Parathyroid adenoma (tissue), 2 donors: ENCODE measurements at regions not wholly inside any gene's neighbourhood (a gene's known extent, or its start where the extent isn't known, plus 50 kb on each side); places are given as distances from the start of the nearest gene placed in this dataset.

Experiments
- H2AFZ ChIP-seq: fragments of 300-600 bp; sonication (generic); one replicate; pipeline ENCODE4 v1.7.0; 2017; ENCODE audit warnings: antibody characterized with exemption, mild to moderate bottlenecking
- H3K27ac ChIP-seq: fragments of 300-600 bp; sonication (generic); one replicate; pipeline ENCODE4 v1.7.0; 2017
- H3K27me3 ChIP-seq: fragments of 300-600 bp; sonication (generic); one replicate; pipeline ENCODE4 v1.7.0; 2017; ENCODE audit warnings: low read length; ENCODE audit not compliant: control insufficient read depth, insufficient read depth
- H3K36me3 ChIP-seq: fragments of 300-600 bp; sonication (generic); one replicate; pipeline ENCODE4 v1.7.0; 2017; ENCODE audit warnings: low read length; ENCODE audit not compliant: control insufficient read depth, insufficient read depth
- H3K4me1 ChIP-seq: fragments of 300-600 bp; sonication (generic); one replicate; pipeline ENCODE4 v1.7.0; 2017; ENCODE audit warnings: control low read depth
- H3K4me2 ChIP-seq: fragments of 300-600 bp; sonication (generic); one replicate; pipeline ENCODE4 v1.7.0; 2017; ENCODE audit warnings: low read length
- H3K4me3 ChIP-seq: fragments of 300-600 bp; sonication (generic); one replicate; pipeline ENCODE4 v1.7.0; 2017; ENCODE audit warnings: low read depth, low read length
- H3K79me2 ChIP-seq: fragments of 300-600 bp; sonication (generic); one replicate; pipeline ENCODE4 v1.7.0; 2017; ENCODE audit warnings: control low read depth
- H3K9ac ChIP-seq: fragments of 300-600 bp; sonication (generic); one replicate; pipeline ENCODE4 v1.7.0; 2017; ENCODE audit warnings: mild to moderate bottlenecking
- H3K9me3 ChIP-seq: fragments of 300-600 bp; sonication (generic); one replicate; pipeline ENCODE4 v1.7.0; 2017; ENCODE audit warnings: low read length; ENCODE audit not compliant: control insufficient read depth
- CTCF ChIP-seq: fragments of 300-600 bp; sonication (generic); IDR thresholded peaks from one replicate; pipeline ENCODE4 v1.7.0; 2017; ENCODE audit warnings: antibody characterized with exemption, mild to moderate bottlenecking
- donor health status: primary hyperparathyroidism.

DNA sequence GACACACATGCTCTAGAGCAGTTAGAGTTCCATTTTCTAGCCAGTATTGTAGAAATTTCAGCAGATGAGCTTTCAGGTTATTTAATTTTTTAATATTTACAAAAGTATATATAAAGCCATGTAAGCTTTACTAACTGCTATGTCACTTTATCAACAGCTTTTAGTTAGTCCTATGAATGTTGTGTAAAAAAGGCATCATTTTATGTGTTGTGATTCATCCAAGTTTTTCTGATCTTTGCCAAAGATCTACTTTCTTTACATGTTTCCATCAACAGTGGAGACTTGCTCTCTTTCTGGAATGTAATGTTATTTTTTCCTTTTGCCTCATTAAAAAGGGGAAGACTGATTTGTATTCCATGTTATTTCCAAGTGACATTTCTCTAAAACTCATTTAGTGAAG lies 125.2 kb upstream of the TFPI start:
- Histone ChIP-seq H2AFZ (no peak overlapping the region), H3K27me3 (no peaks in the 10 kb centered on the region), H3K9ac (no peak overlapping the region), H3K27ac (no peak overlapping the region), H3K36me3 (no peaks in the 10 kb centered on the region), H3K9me3 (no peaks in the 10 kb centered on the region), H3K4me3 (no peak overlapping the region), H3K79me2 (no peaks in the 10 kb centered on the region), H3K4me1 (no peaks in the 10 kb centered on the region), H3K4me2 (no peak overlapping the region)
- TF ChIP-seq CTCF, result no peak

DNA sequence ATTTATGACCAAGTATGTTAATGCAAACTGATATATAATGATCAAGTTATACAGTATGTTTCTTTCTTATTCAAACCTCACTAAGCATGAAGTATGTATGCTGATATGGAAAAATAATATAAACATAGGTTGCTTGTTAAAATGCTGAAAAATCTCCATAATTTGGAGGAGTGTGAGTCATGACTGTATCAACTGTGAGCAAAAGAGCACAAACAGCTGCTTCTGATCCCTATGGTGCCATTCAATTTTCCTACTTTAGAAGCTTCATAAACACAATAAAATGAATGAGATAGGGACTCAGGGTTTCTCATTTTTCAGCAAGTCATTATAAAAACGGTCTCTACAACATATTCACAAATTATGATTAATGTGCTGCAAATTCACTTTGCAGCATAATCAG lies 129.9 kb upstream of the TFPI start:
- Histone ChIP-seq H3K79me2 (no peaks in the 10 kb centered on the region), H3K4me3 (no peak overlapping the region), H3K4me2 (no peak overlapping the region), H3K9ac (no peak overlapping the region), H3K9me3 (no peaks in the 10 kb centered on the region), H2AFZ (no peak overlapping the region), H3K36me3 (no peaks in the 10 kb centered on the region), H3K27ac (no peak overlapping the region), H3K27me3 (no peaks in the 10 kb centered on the region), H3K4me1 (no peaks in the 10 kb centered on the region)
- no peak for TF ChIP-seq CTCF

DNA sequence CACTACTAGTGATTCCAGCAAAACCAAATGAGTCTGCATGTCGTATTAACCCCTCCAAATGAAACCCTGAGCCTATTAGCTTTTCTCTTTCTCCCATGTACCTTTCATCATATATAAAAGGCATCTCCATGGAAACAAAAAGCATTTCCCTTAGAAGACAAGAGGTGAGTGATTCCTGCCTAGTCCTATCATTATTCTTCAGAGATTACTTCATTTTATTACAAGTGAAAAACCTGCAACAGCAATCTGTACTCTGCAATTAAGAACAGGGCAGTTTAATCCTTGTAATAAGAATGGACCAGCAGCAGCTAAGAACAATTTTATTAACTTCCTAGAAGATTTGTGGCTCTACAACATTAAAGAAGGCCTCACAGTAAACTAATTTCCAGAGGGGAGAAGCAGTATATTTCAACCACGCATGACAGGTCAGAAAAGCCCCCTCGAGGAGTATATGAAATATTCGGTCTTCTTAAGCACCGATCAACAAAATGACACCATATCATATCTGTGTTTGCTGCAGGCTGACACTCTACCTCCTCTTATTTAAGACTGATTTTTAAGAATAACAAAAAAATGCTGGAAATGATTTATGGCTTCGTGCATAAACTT lies 132.3 kb upstream of the TFPI start:
- no peaks in the 10 kb centered on the region for H3K27me3 ChIP-seq
- H3K4me2 ChIP-seq, result no peak overlapping the region
- no peaks in the 10 kb centered on the region for H3K79me2 ChIP-seq
- no peaks in the 10 kb centered on the region for H3K4me1 ChIP-seq
- no peaks in the 10 kb centered on the region for H3K36me3 ChIP-seq
- no peak for TF ChIP-seq CTCF
- H3K9me3 ChIP-seq, result no peaks in the 10 kb centered on the region
- H3K9ac ChIP-seq, result no peak overlapping the region
- no peak overlapping the region for H3K4me3 ChIP-seq
- H3K27ac ChIP-seq, result no peak overlapping the region
- H2AFZ ChIP-seq, result no peak overlapping the region

DNA sequence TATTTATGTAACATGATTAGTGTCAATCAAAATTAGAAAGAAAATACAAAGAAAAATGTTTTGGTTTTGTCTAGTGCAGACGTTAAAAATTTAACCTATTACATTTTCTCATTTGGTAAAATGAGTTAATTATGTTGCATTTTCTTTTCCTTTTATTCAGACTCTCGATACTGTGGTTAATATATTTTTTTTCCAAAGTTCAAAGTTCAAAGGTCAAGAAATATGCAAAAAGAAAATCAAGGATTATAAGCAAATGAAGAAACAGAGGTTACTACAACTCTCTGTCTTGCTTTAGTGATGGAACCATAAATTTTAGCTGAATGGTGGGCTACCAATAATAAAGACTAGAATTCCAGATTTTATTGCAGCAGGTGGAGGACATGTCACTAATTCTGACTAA lies 133.3 kb upstream of the TFPI start:
- no peaks in the 10 kb centered on the region for H3K9me3 ChIP-seq
- H3K36me3 ChIP-seq, result no peaks in the 10 kb centered on the region
- no peak overlapping the region for H3K4me3 ChIP-seq
- H2AFZ ChIP-seq, result no peak overlapping the region
- H3K27ac ChIP-seq, result no peak overlapping the region
- H3K27me3 ChIP-seq, result no peaks in the 10 kb centered on the region
- no peaks in the 10 kb centered on the region for H3K79me2 ChIP-seq
- TF ChIP-seq CTCF, result no peak
- no peaks in the 10 kb centered on the region for H3K4me1 ChIP-seq
- no peak overlapping the region for H3K9ac ChIP-seq
- no peak overlapping the region for H3K4me2 ChIP-seq

GRCh38 chr2:187689372-187689771 lies 135.1 kb upstream of the TFPI start:
- Histone ChIP-seq H3K4me1 (no peaks in the 10 kb centered on the region), H3K36me3 (no peaks in the 10 kb centered on the region), H2AFZ (no peak overlapping the region), H3K79me2 (no peaks in the 10 kb centered on the region), H3K27ac (no peak overlapping the region), H3K27me3 (no peaks in the 10 kb centered on the region), H3K9ac (no peak overlapping the region), H3K4me2 (no peak overlapping the region), H3K9me3 (no peaks in the 10 kb centered on the region), H3K4me3 (no peak overlapping the region)
- no peak for TF ChIP-seq CTCF
